Stimulated activated CD8-positive, alpha-beta memory T cell treated with anti-CD3 and anti-CD28 coated beads, Interleukin-15, amount 100 ng/mL, for 1 hour (primary cell): ENCODE measurements at regions not wholly inside any gene's neighbourhood (a gene's known extent, or its start where the extent isn't known, plus 50 kb on each side); places are given as distances from the start of the nearest gene placed in this dataset.
"Not testable (repeated sequence)": the region's sequence is repeated elsewhere in the genome, so short reads cannot be mapped to it uniquely, and the experiment has no call there.

ENCODE experiments used
- DNase-seq: peaks from one replicate; pipeline ENCODE4 v3.0.0-alpha.2; 2020; ENCODE audit warnings: low read depth

GRCh38 chr16:65356721-65357120 lies 234.9 kb upstream of the CDH11 start:
- not testable (repeated sequence) for DNase-seq

- DNase-seq: no peak
Measured at GRCh38 chr16:65355706-65356105, 233.8 kb upstream of the CDH11 start.

GRCh38 chr16:65353183-65353582 lies 231.3 kb upstream of the CDH11 start:
- no peak for DNase-seq

GRCh38 chr16:65349626-65350025 lies 227.8 kb upstream of the CDH11 start:
- no peak for DNase-seq

GRCh38 chr16:65343556-65343955 lies 221.7 kb upstream of the CDH11 start:
- DNase-seq: no peak

- DNase-seq: no peak
Measured at GRCh38 chr16:65342231-65342866, 220.5 kb upstream of the CDH11 start.

GRCh38 chr16:65339062-65339461 lies 217.2 kb upstream of the CDH11 start:
- DNase-seq: no peak

- no peak for DNase-seq
Measured at GRCh38 chr16:65336160-65336559, 214.3 kb upstream of the CDH11 start.

- DNase-seq: no peak
Measured at GRCh38 chr16:65334081-65334480, 212.2 kb upstream of the CDH11 start.

GRCh38 chr16:65333283-65333682 lies 211.4 kb upstream of the CDH11 start:
- DNase-seq: no peak

GRCh38 chr16:65327346-65327745 lies 205.5 kb upstream of the CDH11 start:
- no peak for DNase-seq

GRCh38 chr16:65323655-65324237 lies 201.9 kb upstream of the CDH11 start:
- DNase-seq: no peak

- no peak for DNase-seq
Measured at GRCh38 chr16:65319621-65320231, 197.9 kb upstream of the CDH11 start.

- no peak for DNase-seq
Measured at GRCh38 chr16:65318590-65319257, 196.9 kb upstream of the CDH11 start.

- DNase-seq: no peak
Measured at GRCh38 chr16:65318138-65318537, 196.3 kb upstream of the CDH11 start.

- no peak for DNase-seq
Measured at GRCh38 chr16:65316808-65317207, 194.9 kb upstream of the CDH11 start.

GRCh38 chr16:65315081-65315780 lies 193.4 kb upstream of the CDH11 start:
- DNase-seq: no peak

- no peak for DNase-seq
Measured at GRCh38 chr16:65314627-65315008, 192.8 kb upstream of the CDH11 start.

GRCh38 chr16:65313936-65314626 lies 192.2 kb upstream of the CDH11 start:
- DNase-seq: no peak

- DNase-seq: no peak
Measured at GRCh38 chr16:65312795-65313194, 190.9 kb upstream of the CDH11 start.

GRCh38 chr16:65312071-65312470 lies 190.2 kb upstream of the CDH11 start:
- DNase-seq: no peak

GRCh38 chr16:65310491-65310890 lies 188.6 kb upstream of the CDH11 start:
- not testable (repeated sequence) for DNase-seq
